Keratinocyte (primary cell): ENCODE measurements at regions not wholly inside any gene's neighbourhood (a gene's known extent, or its start where the extent isn't known, plus 50 kb on each side); places are given as distances from the start of the nearest gene placed in this dataset.

Source experiments
- CTCF ChIP-seq, 3 experiments: IDR thresholded peaks in 1 of 3; conservative IDR thresholded peaks in 1 of 3; optimal IDR thresholded peaks in 1 of 3; 2 replicates in 2 of 3; 3 replicates in 1 of 3; pipeline versions ENCODE3 to v1.5.1; 2011; ENCODE audit warnings: low read length in 3 of 3, mild to moderate bottlenecking in 3 of 3, moderate library complexity in 2 of 3, control low read depth in 1 of 3, inconsistent platforms in 1 of 3; ENCODE audit not compliant: insufficient read depth in 2 of 3; ENCODE audit errors: extremely low read depth in 1 of 3
- EZH2 ChIP-seq: IDR thresholded peaks from one replicate; pipeline ENCODE4 v1.6.1; 2012; ENCODE audit warnings: inconsistent platforms, mild to moderate bottlenecking, low read length, moderate library complexity

- TF ChIP-seq CTCF (optimal IDR thresholded peaks at IDR 0.05 in 1 of 3, IDR thresholded peaks at IDR 0.05 in 1 of 3, conservative IDR thresholded peaks at IDR 0.05 in 1 of 3; ENCODE audit: extremely low read depth in 1 of 3, insufficient read depth in 2 of 3, low read length in 3 of 3) (no peak), EZH2 (no peak)
Observed at GRCh38 chr2:19545507-19545906, 187.1 kb upstream of the OSR1 start.
